A549 (cell line): ENCODE measurements at regions not wholly inside any gene's neighbourhood (a gene's known extent, or its start where the extent isn't known, plus 50 kb on each side); places are given as distances from the start of the nearest gene placed in this dataset.

Source experiments
- ATAC-seq, 2 experiments: fragments of 200-7000 bp in 1 of 2; fragments of >200 bp in 1 of 2; cut with Nextera tagmentation in 1 of 2; cut with Tn5 transposase in 1 of 2; 3 replicates each; pipeline versions ENCODE4 v1.8.0 to v1.9.1; 2018 to 2020; ENCODE audit warnings: mild to moderate bottlenecking in 1 of 2, moderate library complexity in 1 of 2
- CTCF ChIA-PET: fragments of 300-600 bp; sonication (Branson Sonifier 250); formaldehyde crosslinking; extraction: SDS; loops from one replicate; lab custom pipeline; 2021; ENCODE audit warnings: antibody characterized with exemption, inconsistent platforms; lab: Yijun Ruan, JAX
- POLR2A ChIA-PET: fragments of 350-600 bp; formaldehyde crosslinking; extraction: SDS; loops from one replicate; lab custom pipeline; 2021; ENCODE audit warnings: antibody characterized with exemption, inconsistent platforms; lab: Yijun Ruan, JAX
- DNase-seq, 2 experiments: peaks; one replicate each; pipeline versions ENCODE4 v3.0.0 to v3.0.0-alpha.2; 2011 to 2016; ENCODE audit warnings: low read depth in 1 of 2, low spot score in 1 of 2
- FAIRE-seq: peaks from 2 replicates; lab custom pipeline; 2011; peaks lifted over from hg19 to GRCh38; lab: Jason Lieb, UNC
- H3K27ac ChIP-seq, 2 experiments: fragments of >200 bp; sonication (Bioruptor Twin); formaldehyde crosslinking; 3 replicates each; pipeline ENCODE4 v1.5.1; 2016 to 2017
- H3K4me1 ChIP-seq: fragments of >200 bp; sonication (Bioruptor Twin); formaldehyde crosslinking; 3 replicates; pipeline ENCODE4 v1.6.1; 2016
- H3K4me2 ChIP-seq: fragments of >200 bp; sonication (Bioruptor Twin); formaldehyde crosslinking; 3 replicates; pipeline ENCODE4 v1.6.1; 2016
- H3K4me3 ChIP-seq: fragments of >200 bp; sonication (Bioruptor Twin); formaldehyde crosslinking; 3 replicates; pipeline ENCODE4 v1.5.1; 2016
- H3K9me3 ChIP-seq: fragments of >200 bp; sonication (Bioruptor Twin); formaldehyde crosslinking; 3 replicates; pipeline ENCODE4 v1.6.1; 2016
- BCL3 ChIP-seq: fragments of >200 bp; sonication (Bioruptor Twin); formaldehyde crosslinking; IDR thresholded peaks from 3 replicates; pipeline ENCODE4 v1.6.1; 2016
- CBX2 ChIP-seq: fragments of 200-600 bp; sonication (generic); IDR thresholded peaks from 2 replicates; pipeline ENCODE4 v1.6.1; 2016; ENCODE audit warnings: low read depth, mild to moderate bottlenecking, borderline replicate concordance
- CEBPB ChIP-seq, 2 experiments: fragments of >200 bp in 1 of 2; sonication (Bioruptor Twin) in 1 of 2; formaldehyde crosslinking in 1 of 2; IDR thresholded peaks; 2 replicates each; pipeline ENCODE4 v1.6.1; 2012 to 2016
- CHD2 ChIP-seq: fragments of 150-350 bp; IDR thresholded peaks from 2 replicates; pipeline ENCODE4 v1.6.1; 2014; ENCODE audit warnings: low read length; ENCODE audit not compliant: partially characterized antibody
- EHMT2 ChIP-seq: fragments of 200-600 bp; sonication (generic); IDR thresholded peaks from 2 replicates; pipeline ENCODE4 v1.6.1; 2016; ENCODE audit warnings: antibody characterized with exemption, low read depth, mild to moderate bottlenecking, moderate library complexity
- EP300 ChIP-seq, 2 experiments: fragments of >200 bp; sonication (Bioruptor Twin); formaldehyde crosslinking; IDR thresholded peaks; 2 replicates in 1 of 2; 3 replicates in 1 of 2; pipeline ENCODE4 v1.6.1; 2016 to 2017
- FOSB ChIP-seq: fragments of 250-450 bp; sonication (Bioruptor Pico); IDR thresholded peaks from 2 replicates; pipeline ENCODE4 v1.5.0; 2020; ENCODE audit warnings: mild to moderate bottlenecking, moderate library complexity
- FOSL2 ChIP-seq, 2 experiments: fragments of 450-650 bp in 1 of 2; fragments of >200 bp in 1 of 2; sonication (Bioruptor Twin) in 1 of 2; formaldehyde crosslinking; IDR thresholded peaks; 2 replicates each; pipeline versions ENCODE4 v1.5.0 to v1.6.1; 2016 to 2020; ENCODE audit warnings: mild to moderate bottlenecking in 1 of 2, moderate library complexity in 1 of 2
- FOXS1 ChIP-seq: fragments of 250-450 bp; sonication (Bioruptor Pico); IDR thresholded peaks from 2 replicates; pipeline ENCODE4 v1.5.0; 2020; ENCODE audit warnings: mild to moderate bottlenecking, moderate library complexity
- GATA3 ChIP-seq: IDR thresholded peaks from 2 replicates; pipeline ENCODE4 v1.6.1; 2012; ENCODE audit warnings: borderline replicate concordance
- HOXA7 ChIP-seq: fragments of 250-450 bp; sonication (Bioruptor Pico); IDR thresholded peaks from 2 replicates; pipeline ENCODE4 v1.5.0; 2020; ENCODE audit warnings: mild to moderate bottlenecking, moderate library complexity
- HOXB13 ChIP-seq: fragments of 250-450 bp; sonication (Bioruptor Pico); IDR thresholded peaks from 2 replicates; pipeline ENCODE4 v1.5.0; 2020; ENCODE audit warnings: low read depth, mild to moderate bottlenecking, moderate library complexity
- HOXB5 ChIP-seq: fragments of 250-450 bp; sonication (Bioruptor Pico); IDR thresholded peaks from 2 replicates; pipeline ENCODE4 v1.5.0; 2020; ENCODE audit warnings: mild to moderate bottlenecking, moderate library complexity
- JUN ChIP-seq, 2 experiments: fragments of >200 bp; sonication (Bioruptor Twin); formaldehyde crosslinking; IDR thresholded peaks; 2 replicates in 1 of 2; 3 replicates in 1 of 2; pipeline ENCODE4 v1.6.1; 2016 to 2017
- JUNB ChIP-seq: fragments of >200 bp; sonication (Bioruptor Twin); formaldehyde crosslinking; IDR thresholded peaks from 2 replicates; pipeline ENCODE4 v1.6.1; 2016
- KDM5A ChIP-seq: fragments of 200-600 bp; sonication (generic); IDR thresholded peaks from 2 replicates; pipeline ENCODE4 v1.6.1; 2016; ENCODE audit warnings: antibody characterized with exemption, mild to moderate bottlenecking
- MAFK ChIP-seq: fragments of 450-650 bp; IDR thresholded peaks from 2 replicates; pipeline ENCODE4 v1.6.1; 2014; ENCODE audit not compliant: partially characterized antibody
- NPAS2 ChIP-seq: fragments of 250-450 bp; sonication (Bioruptor Pico); IDR thresholded peaks from 2 replicates; pipeline ENCODE4 v1.8.0; 2022; ENCODE audit warnings: mild to moderate bottlenecking, moderate library complexity, borderline replicate concordance
- NR3C1 ChIP-seq: fragments of >200 bp; sonication (Bioruptor Twin); formaldehyde crosslinking; IDR thresholded peaks from 3 replicates; pipeline ENCODE4 v1.6.1; 2017
- PHF8 ChIP-seq: fragments of 200-600 bp; sonication (generic); IDR thresholded peaks from 2 replicates; pipeline ENCODE4 v1.6.1; 2016; ENCODE audit warnings: low read depth, mild to moderate bottlenecking, antibody characterized with exemption, moderate library complexity, borderline replicate concordance
- POLR2AphosphoS2 ChIP-seq: conservative IDR thresholded peaks from 2 replicates; pipeline ENCODE4 v1.6.1; 2012; ENCODE audit warnings: low read length, improper control_type of control experiment, inconsistent platforms
- RAD21 ChIP-seq, 2 experiments: fragments of >200 bp in 1 of 2; sonication (Bioruptor Twin) in 1 of 2; formaldehyde crosslinking in 1 of 2; IDR thresholded peaks in 1 of 2; conservative IDR thresholded peaks in 1 of 2; 2 replicates in 1 of 2; 3 replicates in 1 of 2; pipeline ENCODE4 v1.6.1; 2012 to 2018; ENCODE audit warnings: inconsistent platforms in 1 of 2
- RARB ChIP-seq: fragments of 250-450 bp; sonication (Bioruptor Pico); IDR thresholded peaks from 2 replicates; pipeline ENCODE4 v1.8.0; 2021; ENCODE audit warnings: mild to moderate bottlenecking, moderate library complexity
- RCOR1 ChIP-seq: fragments of 150-350 bp; IDR thresholded peaks from 2 replicates; pipeline ENCODE4 v1.6.1; 2014; ENCODE audit warnings: antibody characterized with exemption, low read length, low read depth
- RFX5 ChIP-seq: fragments of 450-650 bp; IDR thresholded peaks from 2 replicates; pipeline ENCODE4 v1.7.1; 2014; ENCODE audit warnings: antibody characterized with exemption, mild to moderate bottlenecking, moderate library complexity
- SMC3 ChIP-seq: fragments of >200 bp; sonication (Bioruptor Twin); formaldehyde crosslinking; IDR thresholded peaks from 3 replicates; pipeline ENCODE4 v1.6.1; 2018; ENCODE audit warnings: inconsistent platforms
- SREBF2 ChIP-seq: fragments of 450-650 bp; IDR thresholded peaks from 2 replicates; pipeline ENCODE4 v1.6.1; 2014; ENCODE audit warnings: mild to moderate bottlenecking, moderate library complexity
- USF2 ChIP-seq: fragments of 450-650 bp; IDR thresholded peaks from 2 replicates; pipeline ENCODE4 v1.6.1; 2014; ENCODE audit warnings: antibody characterized with exemption
- ZFP36 ChIP-seq: fragments of 450-650 bp; IDR thresholded peaks from 2 replicates; pipeline ENCODE4 v1.6.1; 2014; ENCODE audit warnings: borderline replicate concordance; ENCODE audit not compliant: partially characterized antibody
- ZSCAN20 ChIP-seq: fragments of 250-450 bp; sonication (Bioruptor Pico); IDR thresholded peaks from 2 replicates; pipeline ENCODE4 v1.8.0; 2022; ENCODE audit warnings: mild to moderate bottlenecking, moderate library complexity
- WGBS: methylation state at CpG from one replicate; pipeline ENCODE4 v1.1.6; 2017; ENCODE audit errors: missing lambda C conversion rate; 5-methylcytosine and 5-hydroxymethylcytosine counted together
- TF ChIP-seq, protein P1 (sequence below): IDR thresholded peaks from 2 replicates; pipeline ENCODE4 v1.6.1; 2012
- TF ChIP-seq, protein P2 (sequence below): IDR thresholded peaks from 2 replicates; pipeline ENCODE4 v1.6.1; 2012
- TF ChIP-seq, protein P3 (sequence below): fragments of >200 bp; sonication (Bioruptor Twin); formaldehyde crosslinking; IDR thresholded peaks from 2 replicates; pipeline ENCODE4 v1.6.1; 2016
- TF ChIP-seq, protein P4 (sequence below): fragments of 250-450 bp; sonication (Bioruptor Pico); IDR thresholded peaks from 2 replicates; pipeline ENCODE4 v1.5.0; 2021; ENCODE audit warnings: mild to moderate bottlenecking, moderate library complexity, borderline replicate concordance

DNA sequence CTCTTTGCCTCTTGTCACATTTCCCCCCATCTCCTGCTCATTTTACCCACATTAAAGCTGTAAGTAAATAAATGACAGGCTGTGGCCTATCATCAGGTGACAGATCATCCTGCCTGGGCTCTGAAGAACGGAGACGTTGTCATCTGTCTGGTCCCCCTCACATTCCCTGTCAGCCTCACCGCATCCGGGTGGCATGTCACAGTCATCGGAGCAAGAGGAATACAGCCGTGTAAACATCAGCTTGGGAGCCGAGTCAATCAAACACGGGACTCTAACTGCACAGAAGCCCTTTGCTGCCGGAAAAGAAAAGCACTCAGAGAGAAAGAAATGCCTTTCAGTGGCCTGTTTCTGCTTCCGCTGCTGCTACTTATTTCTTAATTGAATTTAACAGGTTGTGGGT, 371.9 kb upstream of the ID4 start:
- H3K9me3 ChIP-seq: no peaks in the 10 kb centered on the region
- ATAC-seq (peak in 1 of 2 experiments; percentile 30; a peak in 3 of 6 replicates), FAIRE-seq (no peak), DNase-seq (no peak)
- H3K4me1 ChIP-seq: peaks cover 18% of the 10 kb centered on the region
- peak overlapping the region; percentile 44 for H3K4me2 ChIP-seq
- 68% methylated on average over 10 of the region's 10 CpGs for WGBS
- H3K27ac ChIP-seq: peak overlapping the region; percentile 58 to 79
- POLR2A ChIA-PET: no interaction called here
- H3K4me3 ChIP-seq: no peak overlapping the region
- CTCF ChIA-PET: no interaction called here
- no peak for TF ChIP-seq ZSCAN20
- no peak for TF ChIP-seq POLR2AphosphoS2
- no peak for TF ChIP-seq RARB (CRISPR knock-in tag)
- no peak for TF ChIP-seq SMC3
- no peak for TF ChIP-seq MAFK
- no peak for TF ChIP-seq EHMT2
- no peak for TF ChIP-seq HOXB5 (CRISPR knock-in tag)
- TF ChIP-seq NR3C1: no peak
- TF ChIP-seq, protein P1, sequence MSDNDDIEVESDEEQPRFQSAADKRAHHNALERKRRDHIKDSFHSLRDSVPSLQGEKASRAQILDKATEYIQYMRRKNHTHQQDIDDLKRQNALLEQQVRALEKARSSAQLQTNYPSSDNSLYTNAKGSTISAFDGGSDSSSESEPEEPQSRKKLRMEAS: no peak

GRCh38 chr6:19465760-19466159, 371.4 kb upstream of the ID4 start:
- 6% methylated on average over 3 of the region's 3 CpGs for WGBS
- peak overlapping the region; percentile 58 to 79 for H3K27ac ChIP-seq
- TF ChIP-seq HOXB5 (CRISPR knock-in tag) (no peak), SREBF2 (no peak), JUNB (peak; percentile 82), RCOR1 (no peak), FOXS1 (CRISPR knock-in tag) (no peak), ZSCAN20 (no peak), RAD21 (conservative IDR thresholded peaks at IDR 0.05 in 1 of 2, IDR thresholded peaks at IDR 0.05 in 1 of 2) (peak in 1 of 2 experiments; percentile 46; a peak in 2 of 5 replicates), HOXA7 (CRISPR knock-in tag) (no peak), FOSB (CRISPR knock-in tag) (no peak), KDM5A (no peak), CEBPB (IDR thresholded peaks at IDR 0.05) (peak; percentile 86 to 88), USF2 (no peak), EP300 (IDR thresholded peaks at IDR 0.05) (peak; percentile 78 to 81; a peak in 4 of 5 replicates), BCL3 (peak; percentile 84; the same call in 1 of the 3 replicates), RFX5 (no peak), RARB (CRISPR knock-in tag) (no peak), NR3C1 (no peak), MAFK (no peak), EHMT2 (no peak), GATA3 (peak; percentile 80), CBX2 (no peak), SMC3 (peak; percentile 23; the same call in 1 of the 3 replicates), HOXB13 (peak; percentile 11; the same call in 1 of the 2 replicates), ZFP36 (no peak), JUN (IDR thresholded peaks at IDR 0.05) (peak; percentile 72 to 73; a peak in 3 of 5 replicates), FOSL2 (IDR thresholded peaks at IDR 0.05) (peak; percentile 46; the same call in 1 of the 2 replicates), FOSL2 (CRISPR knock-in tag; IDR thresholded peaks at IDR 0.05) (peak; percentile 54), CHD2 (no peak), PHF8 (no peak), NPAS2 (CRISPR knock-in tag) (no peak)
- TF ChIP-seq, protein P2, sequence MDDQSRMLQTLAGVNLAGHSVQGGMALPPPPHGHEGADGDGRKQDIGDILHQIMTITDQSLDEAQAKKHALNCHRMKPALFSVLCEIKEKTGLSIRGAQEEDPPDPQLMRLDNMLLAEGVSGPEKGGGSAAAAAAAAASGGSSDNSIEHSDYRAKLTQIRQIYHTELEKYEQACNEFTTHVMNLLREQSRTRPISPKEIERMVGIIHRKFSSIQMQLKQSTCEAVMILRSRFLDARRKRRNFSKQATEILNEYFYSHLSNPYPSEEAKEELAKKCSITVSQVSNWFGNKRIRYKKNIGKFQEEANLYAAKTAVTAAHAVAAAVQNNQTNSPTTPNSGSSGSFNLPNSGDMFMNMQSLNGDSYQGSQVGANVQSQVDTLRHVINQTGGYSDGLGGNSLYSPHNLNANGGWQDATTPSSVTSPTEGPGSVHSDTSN: no peak
- TF ChIP-seq, protein P3, sequence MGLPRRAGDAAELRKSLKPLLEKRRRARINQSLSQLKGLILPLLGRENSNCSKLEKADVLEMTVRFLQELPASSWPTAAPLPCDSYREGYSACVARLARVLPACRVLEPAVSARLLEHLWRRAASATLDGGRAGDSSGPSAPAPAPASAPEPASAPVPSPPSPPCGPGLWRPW: 0 out of 2 replicates have a peak, but pooled peaks have one; percentile 39
- TF ChIP-seq, protein P4, sequence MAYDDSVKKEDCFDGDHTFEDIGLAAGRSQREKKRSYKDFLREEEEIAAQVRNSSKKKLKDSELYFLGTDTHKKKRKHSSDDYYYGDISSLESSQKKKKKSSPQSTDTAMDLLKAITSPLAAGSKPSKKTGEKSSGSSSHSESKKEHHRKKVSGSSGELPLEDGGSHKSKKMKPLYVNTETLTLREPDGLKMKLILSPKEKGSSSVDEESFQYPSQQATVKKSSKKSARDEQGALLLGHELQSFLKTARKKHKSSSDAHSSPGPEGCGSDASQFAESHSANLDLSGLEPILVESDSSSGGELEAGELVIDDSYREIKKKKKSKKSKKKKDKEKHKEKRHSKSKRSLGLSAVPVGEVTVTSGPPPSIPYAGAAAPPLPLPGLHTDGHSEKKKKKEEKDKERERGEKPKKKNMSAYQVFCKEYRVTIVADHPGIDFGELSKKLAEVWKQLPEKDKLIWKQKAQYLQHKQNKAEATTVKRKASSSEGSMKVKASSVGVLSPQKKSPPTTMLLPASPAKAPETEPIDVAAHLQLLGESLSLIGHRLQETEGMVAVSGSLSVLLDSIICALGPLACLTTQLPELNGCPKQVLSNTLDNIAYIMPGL (CRISPR knock-in tag): no peak

More at GRCh38 chr6:19465760-19466159, 371.4 kb upstream of the ID4 start:
- CTCF ChIA-PET: no interaction called here
- DNase-seq (peak; percentile 3 to 58), ATAC-seq (peak; percentile 81 to 84; a peak in 5 of 6 replicates), FAIRE-seq (no peak)
- peak overlapping the region; percentile 44 for H3K4me2 ChIP-seq
- no peak overlapping the region for H3K4me3 ChIP-seq
- POLR2A ChIA-PET: no interaction called here
- H3K4me1 ChIP-seq: peaks cover 18% of the 10 kb centered on the region
- H3K9me3 ChIP-seq: no peaks in the 10 kb centered on the region
